GM12873 (cell line): ENCODE measurements at regions not wholly inside any gene's neighbourhood (a gene's known extent, or its start where the extent isn't known, plus 50 kb on each side); places are given as distances from the start of the nearest gene placed in this dataset.

ENCODE experiments used
- CTCF ChIP-seq: IDR thresholded peaks from 2 replicates; pipeline ENCODE4 v1.5.1; 2012; ENCODE audit warnings: low read depth, mild to moderate bottlenecking, moderate library complexity, low read length, control low read depth; ENCODE audit not compliant: insufficient read depth; ENCODE audit errors: missing control alignments

- TF ChIP-seq CTCF: no peak
Observed at GRCh38 chr9:95645579-95645978, 128.8 kb upstream of the PTCH1 start.

- no peak for TF ChIP-seq CTCF
Observed at GRCh38 chr9:95644377-95644776, 127.6 kb upstream of the PTCH1 start.

GRCh38 chr9:95643619-95644018 is 126.8 kb upstream of the PTCH1 start:
- TF ChIP-seq CTCF: no peak

- TF ChIP-seq CTCF: no peak
Observed at GRCh38 chr9:95642189-95642588, 125.4 kb upstream of the PTCH1 start.

GRCh38 chr9:95641586-95641985 is 124.8 kb upstream of the PTCH1 start:
- no peak for TF ChIP-seq CTCF

- no peak for TF ChIP-seq CTCF
Observed at GRCh38 chr9:95640336-95640735, 123.6 kb upstream of the PTCH1 start.

- TF ChIP-seq CTCF: no peak
Observed at GRCh38 chr9:95635986-95636671, 119.4 kb upstream of the PTCH1 start.
